Nucleus accumbens (tissue), 56 donors: ENCODE measurements at regions not wholly inside any gene's neighbourhood (a gene's known extent, or its start where the extent isn't known, plus 50 kb on each side); places are given as distances from the start of the nearest gene placed in this dataset.
"Not testable (repeated sequence)": the region's sequence is repeated elsewhere in the genome, so short reads cannot be mapped to it uniquely, and the experiment has no call there.

Experiments used
- DNase-seq, 56 donors: peaks; one replicate each; lab custom pipeline; 2025; lab: John Stamatoyannopoulos, UW

GRCh38 chr14:88064841-88065240 is 59.9 kb downstream of the GPR65 start:
- DNase-seq, result no peak

- DNase-seq, result no peak
Measured at GRCh38 chr14:88069677-88070076, 64.7 kb downstream of the GPR65 start.

- DNase-seq, result no peak
Measured at GRCh38 chr14:88075269-88075981, 70.5 kb downstream of the GPR65 start.

- no peak for DNase-seq
Measured at GRCh38 chr14:88078525-88078924, 73.6 kb downstream of the GPR65 start.

- DNase-seq, result no peak
Measured at GRCh38 chr14:88079624-88080023, 74.7 kb downstream of the GPR65 start.

GRCh38 chr14:88085736-88086135 is 80.8 kb downstream of the GPR65 start:
- DNase-seq, result no peak

GRCh38 chr14:88089445-88089844 is 84.5 kb downstream of the GPR65 start:
- no peak for DNase-seq

- DNase-seq, result no peak
Measured at GRCh38 chr14:88092529-88092928, 87.6 kb downstream of the GPR65 start.

GRCh38 chr14:88095791-88096190 is 90.9 kb downstream of the GPR65 start:
- no peak for DNase-seq

GRCh38 chr14:88098163-88098562 is 93.2 kb downstream of the GPR65 start:
- no peak for DNase-seq

GRCh38 chr14:88104710-88105109 is 99.8 kb downstream of the GPR65 start:
- no peak for DNase-seq

- no peak for DNase-seq
Measured at GRCh38 chr14:88106377-88106776, 101.4 kb downstream of the GPR65 start.

GRCh38 chr14:88127669-88128068 is 122.7 kb downstream of the GPR65 start:
- not testable (repeated sequence) for DNase-seq

- peak in 1 of 56 donors; percentile 10 for DNase-seq
Measured at GRCh38 chr14:88128816-88129215, 123.9 kb downstream of the GPR65 start.

- DNase-seq, result peak in 12 of 56 donors; percentile 1 to 30 (median 6)
Measured at GRCh38 chr14:88129306-88130056, 124.5 kb downstream of the GPR65 start.

GRCh38 chr14:88130057-88130432 is 125.1 kb downstream of the GPR65 start:
- DNase-seq, result no peak
